SU-DHL-6 (cell line): ENCODE measurements at regions not wholly inside any gene's neighbourhood (a gene's known extent, or its start where the extent isn't known, plus 50 kb on each side); places are given as distances from the start of the nearest gene placed in this dataset.

Experiments
- H2AFZ ChIP-seq: fragments of 200-600 bp; sonication (generic); 2 replicates; pipeline ENCODE4 v1.6.1; 2014; ENCODE audit warnings: low read depth, mild to moderate bottlenecking, moderate library complexity, mixed read lengths, antibody characterized with exemption, low read length; ENCODE audit not compliant: severe bottlenecking
- H3F3A ChIP-seq: fragments of 200-600 bp; shearing (Covaris generic); 2 replicates; pipeline ENCODE4 v1.6.0; 2016; ENCODE audit warnings: antibody characterized with exemption, mild to moderate bottlenecking; ENCODE audit not compliant: insufficient read depth
- H3K27ac ChIP-seq: fragments of 200-600 bp; sonication (generic); 2 replicates; pipeline ENCODE4 v1.5.1; 2016; ENCODE audit warnings: low read depth, mild to moderate bottlenecking, low read length, moderate library complexity, mixed read lengths
- H3K27me3 ChIP-seq: fragments of 200-600 bp; sonication (generic), shearing (Covaris generic); 2 replicates; pipeline ENCODE4 v1.6.0; 2014; ENCODE audit warnings: mild to moderate bottlenecking, low read length
- H3K36me3 ChIP-seq: fragments of 200-600 bp; sonication (generic); 2 replicates; pipeline ENCODE4 v1.6.1; 2014; ENCODE audit warnings: mild to moderate bottlenecking, low read length, mixed read lengths
- H3K4me2 ChIP-seq: fragments of 300-600, 200-600 bp; shearing (Covaris generic), sonication (generic); 2 replicates; pipeline ENCODE4 v1.6.0; 2014; ENCODE audit warnings: low read length, low read depth, mild to moderate bottlenecking; ENCODE audit not compliant: poor library complexity, severe bottlenecking
- H3K4me3 ChIP-seq: fragments of 200-600 bp; sonication (generic); 2 replicates; pipeline ENCODE4 v1.5.1; 2014; ENCODE audit warnings: antibody characterized with exemption, low read length, mild to moderate bottlenecking, mixed read lengths; ENCODE audit not compliant: insufficient read depth, poor library complexity, severe bottlenecking
- H3K79me2 ChIP-seq: fragments of 200-600 bp; sonication (generic); 2 replicates; pipeline ENCODE4 v1.6.1; 2014; ENCODE audit warnings: mild to moderate bottlenecking, low read length, moderate library complexity; ENCODE audit not compliant: insufficient read depth
- H3K9ac ChIP-seq: fragments of 200-600 bp; sonication (generic); 2 replicates; pipeline ENCODE4 v1.7.0; 2014; ENCODE audit warnings: mild to moderate bottlenecking, low read length
- H3K9me2 ChIP-seq: fragments of 200-600 bp; sonication (generic); replicated peaks from 2 replicates; pipeline ENCODE4 v1.6.1; 2014; ENCODE audit warnings: low read length; ENCODE audit not compliant: insufficient read depth
- H3K9me3 ChIP-seq: fragments of 200-600 bp; sonication (generic); 2 replicates; pipeline ENCODE4 v1.6.1; 2014; ENCODE audit warnings: low read length, mixed read lengths; ENCODE audit not compliant: insufficient read depth
- H4K20me1 ChIP-seq: fragments of 200-600 bp; sonication (generic); 2 replicates; pipeline ENCODE4 v1.6.1; 2014; ENCODE audit warnings: low read depth, mild to moderate bottlenecking, antibody characterized with exemption, low read length, moderate library complexity, mixed read lengths
- CTCF ChIP-seq: fragments of 200-600 bp; sonication (generic); IDR thresholded peaks from one replicate; pipeline ENCODE4 v1.5.1; 2017; ENCODE audit warnings: antibody characterized with exemption, mild to moderate bottlenecking, low read length, moderate library complexity; ENCODE audit not compliant: insufficient read depth, poor library complexity, severe bottlenecking
- EZH2phosphoT487 ChIP-seq: fragments of 200-600 bp; sonication (generic), shearing (Covaris generic); conservative IDR thresholded peaks from 2 replicates; pipeline ENCODE4 v1.6.1; 2018; ENCODE audit warnings: mild to moderate bottlenecking, antibody characterized with exemption, low read length, moderate library complexity, mixed read lengths

- H4K20me1 ChIP-seq, result no peaks in the 10 kb centered on the region
- no peak overlapping the region for H3K4me3 ChIP-seq
- no peak overlapping the region for H2AFZ ChIP-seq
- H3K9me3 ChIP-seq, result no peaks in the 10 kb centered on the region
- H3F3A ChIP-seq, result no peaks in the 10 kb centered on the region
- no peaks in the 10 kb centered on the region for H3K27me3 ChIP-seq
- no peaks in the 10 kb centered on the region for H3K9me2 ChIP-seq
- H3K36me3 ChIP-seq, result no peaks in the 10 kb centered on the region
- no peak overlapping the region for H3K9ac ChIP-seq
- TF ChIP-seq EZH2phosphoT487, result no peak
- TF ChIP-seq CTCF, result no peak
- H3K4me2 ChIP-seq, result no peak overlapping the region
- no peak overlapping the region for H3K27ac ChIP-seq
- H3K79me2 ChIP-seq, result no peaks in the 10 kb centered on the region
These were observed 1287.6 kb downstream of the EFNB2 start for GRCh38 chr13:105247830-105248229.

- Histone ChIP-seq H4K20me1 (no peaks in the 10 kb centered on the region), H3K4me3 (no peak overlapping the region), H3K27me3 (no peaks in the 10 kb centered on the region), H3F3A (no peaks in the 10 kb centered on the region), H3K9me3 (no peaks in the 10 kb centered on the region), H3K4me2 (no peak overlapping the region), H3K27ac (no peak overlapping the region), H2AFZ (no peak overlapping the region), H3K9me2 (no peaks in the 10 kb centered on the region), H3K36me3 (no peaks in the 10 kb centered on the region), H3K9ac (no peak overlapping the region), H3K79me2 (no peaks in the 10 kb centered on the region)
- TF ChIP-seq EZH2phosphoT487 (no peak), CTCF (no peak)
These were observed 1295.1 kb downstream of the EFNB2 start for GRCh38 chr13:105240371-105240770.

GRCh38 chr13:105232439-105232838 is 1303.0 kb downstream of the EFNB2 start:
- H3K4me3 ChIP-seq, result no peak overlapping the region
- H3K4me2 ChIP-seq, result no peak overlapping the region
- no peaks in the 10 kb centered on the region for H4K20me1 ChIP-seq
- H2AFZ ChIP-seq, result no peak overlapping the region
- H3K27ac ChIP-seq, result no peak overlapping the region
- H3K9me3 ChIP-seq, result no peaks in the 10 kb centered on the region
- no peaks in the 10 kb centered on the region for H3F3A ChIP-seq
- TF ChIP-seq EZH2phosphoT487, result no peak
- TF ChIP-seq CTCF, result no peak
- H3K27me3 ChIP-seq, result no peaks in the 10 kb centered on the region
- no peaks in the 10 kb centered on the region for H3K79me2 ChIP-seq
- no peaks in the 10 kb centered on the region for H3K36me3 ChIP-seq
- H3K9me2 ChIP-seq, result no peaks in the 10 kb centered on the region
- no peak overlapping the region for H3K9ac ChIP-seq
